NCI-H510A (cell line): ENCODE measurements at regions not wholly inside any gene's neighbourhood (a gene's known extent, or its start where the extent isn't known, plus 50 kb on each side); places are given as distances from the start of the nearest gene placed in this dataset.
"Not testable (repeated sequence)": the region's sequence is repeated elsewhere in the genome, so short reads cannot be mapped to it uniquely, and the experiment has no call there.

Experiments used
- DNase-seq: peaks from one replicate; lab custom pipeline; 2025; lab: John Stamatoyannopoulos, UW

DNA sequence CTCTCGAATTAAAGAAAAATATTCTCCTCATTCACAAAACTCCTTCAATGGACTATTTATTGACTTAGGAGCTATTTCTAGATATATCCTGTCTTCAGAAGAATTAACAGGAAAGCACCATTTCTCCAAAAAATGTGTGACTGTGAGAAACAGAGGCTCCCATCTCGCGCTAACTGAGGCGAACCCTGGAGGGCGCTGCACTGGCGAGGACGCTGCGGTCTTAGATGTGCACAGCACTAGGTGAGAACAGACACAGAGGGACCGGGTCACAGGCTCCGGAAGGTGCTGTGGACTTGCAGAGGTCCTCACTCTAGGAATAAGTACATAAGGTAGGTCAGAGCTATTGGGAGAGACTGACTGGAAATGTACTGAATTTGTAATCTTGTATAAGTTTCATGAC is 229.7 kb upstream of the SLC35G4 start:
- DNase-seq, result no peak

DNA sequence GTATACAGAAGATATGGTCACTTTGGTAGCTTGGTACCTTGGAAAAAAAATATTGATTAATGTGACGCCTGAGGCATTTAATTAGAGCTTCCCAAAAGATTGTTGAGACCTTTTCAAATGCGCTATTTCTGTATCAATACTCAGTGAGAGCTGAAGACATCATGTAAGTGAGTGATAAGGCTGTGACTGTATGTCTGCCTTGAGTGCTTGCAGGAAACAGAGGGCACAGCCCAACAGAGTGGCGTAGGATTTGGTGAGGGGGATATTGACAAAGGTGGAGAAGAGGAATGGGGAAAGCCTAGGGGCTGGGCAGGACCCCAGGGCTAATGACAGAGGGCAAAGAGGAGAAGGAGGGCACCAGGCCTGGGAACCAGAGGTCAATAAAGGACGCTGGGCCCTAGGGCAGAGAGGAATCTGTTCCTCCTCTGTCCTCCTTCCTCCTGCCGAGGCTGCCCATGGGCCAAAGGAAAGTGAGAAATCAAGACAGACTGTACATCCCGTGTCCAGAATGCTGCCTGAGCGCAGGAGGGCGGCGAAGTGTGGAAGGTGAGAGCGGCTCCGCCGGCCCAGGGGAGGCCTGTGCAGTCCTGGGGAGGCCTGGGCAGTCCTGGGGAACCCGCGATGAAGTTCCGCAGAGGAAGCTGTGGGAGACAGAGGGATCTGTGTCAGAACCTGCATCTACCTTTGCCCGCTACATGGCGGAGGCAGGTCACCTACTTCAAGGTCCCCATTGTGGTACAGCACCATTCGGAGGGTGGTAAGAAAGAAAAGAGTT is 228.6 kb upstream of the PIEZO2 start:
- DNase-seq, result no peak

DNA sequence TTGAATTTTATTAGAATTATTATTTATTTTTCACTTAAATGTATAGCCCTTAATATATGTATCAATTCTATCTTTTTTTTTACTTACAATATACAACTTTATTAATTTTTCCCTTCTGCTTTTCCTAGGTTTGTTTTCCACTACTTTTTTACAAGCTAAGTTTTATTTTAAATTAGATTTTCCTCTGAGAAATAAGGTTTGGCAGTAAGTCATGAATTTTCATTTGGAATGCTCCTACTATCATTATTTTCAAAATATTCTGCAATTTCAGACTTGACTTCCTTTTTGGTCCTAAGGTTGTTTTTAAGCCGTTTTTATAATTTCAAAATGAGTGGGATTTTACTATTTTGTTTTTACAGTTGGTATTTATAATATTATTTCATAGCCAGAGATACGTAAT is 222.8 kb upstream of the PIEZO2 start:
- DNase-seq, result no peak

DNA sequence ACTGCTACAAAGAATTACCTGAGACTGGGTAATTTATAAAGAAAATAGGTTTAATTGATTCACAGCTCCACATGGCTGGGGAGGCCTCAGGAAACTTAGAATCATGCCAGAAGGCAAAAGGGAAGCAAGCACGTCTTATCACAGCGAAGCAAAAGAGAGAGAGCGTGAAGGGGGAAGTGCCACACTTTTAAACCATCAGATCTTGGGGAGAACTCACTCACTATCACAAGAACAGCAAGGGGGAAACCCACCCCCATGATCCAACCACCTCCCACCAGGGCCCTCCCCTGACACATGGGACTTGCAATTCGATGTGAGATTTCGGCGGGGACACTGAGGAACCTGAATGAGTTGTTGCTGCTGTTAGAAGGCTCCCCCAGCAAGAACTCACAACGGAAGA is 220.2 kb upstream of the PIEZO2 start:
- no peak for DNase-seq

DNA sequence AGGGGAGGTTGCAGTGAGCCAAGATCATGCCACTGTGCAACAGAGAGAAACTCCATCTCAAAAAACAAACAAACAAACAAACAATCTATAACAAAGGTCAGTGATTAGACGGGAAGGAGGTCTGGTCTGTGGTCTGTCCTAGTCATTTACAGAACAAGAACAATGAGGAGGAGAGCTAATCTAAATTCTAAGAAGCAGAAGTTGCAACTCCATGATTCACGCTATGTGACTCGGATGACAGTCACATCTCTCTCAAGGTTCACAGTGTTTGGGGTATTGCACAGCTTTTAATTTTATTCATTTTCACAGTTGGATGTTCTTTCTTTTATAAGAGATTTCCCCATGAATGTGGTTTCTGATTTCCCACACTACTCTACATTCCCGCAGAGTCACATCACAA is 218.7 kb upstream of the PIEZO2 start:
- no peak for DNase-seq

DNA sequence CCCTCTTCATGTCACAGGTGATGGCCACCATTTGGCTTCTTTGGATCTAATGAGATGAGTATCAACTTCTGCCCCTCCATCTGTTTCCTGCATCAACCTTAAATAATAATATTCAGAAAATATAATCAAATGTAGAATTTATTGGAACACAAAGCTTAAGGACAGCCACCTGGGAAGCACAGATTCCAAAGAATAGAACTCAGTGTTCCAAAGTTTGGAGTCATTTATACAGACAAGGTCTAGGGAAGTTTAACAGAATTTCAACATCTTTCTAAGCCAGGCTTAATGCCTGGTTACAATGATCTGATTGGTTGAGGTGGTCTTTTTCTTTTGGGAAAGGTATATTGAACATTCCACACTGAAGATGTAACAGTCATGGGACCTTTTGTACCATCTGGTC is 218.0 kb upstream of the PIEZO2 start:
- DNase-seq, result no peak

DNA sequence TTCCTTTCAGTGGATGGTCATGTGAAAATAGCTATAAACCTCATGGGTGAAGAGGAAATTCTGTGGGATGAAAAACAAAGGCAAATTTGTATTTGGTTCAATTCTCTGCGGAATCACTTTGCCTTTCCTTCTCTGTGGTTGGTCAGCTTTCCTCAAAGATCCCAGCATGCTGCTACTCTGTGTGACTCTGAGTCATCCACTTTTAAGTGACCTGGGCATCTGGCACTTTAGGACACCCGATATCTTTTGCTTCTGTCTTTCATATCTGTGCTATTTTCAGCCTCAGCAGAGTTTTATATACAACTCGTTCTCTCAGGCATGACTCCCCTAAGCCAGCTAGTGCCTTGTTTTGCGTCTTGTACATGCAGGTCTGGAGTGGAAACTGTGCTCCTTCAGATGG is 217.0 kb upstream of the PIEZO2 start:
- DNase-seq, result peak; percentile 30

DNA sequence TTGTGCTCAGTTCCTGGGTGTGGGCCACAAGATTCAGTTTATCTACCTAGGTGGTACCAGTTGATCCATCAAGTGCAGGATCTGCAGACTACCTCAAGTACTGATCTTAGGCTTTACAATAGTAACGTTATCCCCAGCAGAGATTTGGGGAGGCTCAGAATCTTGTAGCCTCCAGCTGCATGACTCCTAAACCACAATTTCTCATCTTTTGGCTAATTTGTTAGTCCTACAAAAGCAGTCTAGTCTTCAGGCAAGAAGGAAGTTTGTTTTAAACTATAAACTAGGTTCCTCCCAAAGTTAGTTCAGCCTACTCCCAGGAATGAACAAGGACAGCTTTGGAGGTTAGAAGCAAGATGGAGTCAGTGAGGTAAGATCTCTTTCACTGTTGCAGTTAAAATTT is 213.5 kb upstream of the PIEZO2 start:
- no peak for DNase-seq

DNA sequence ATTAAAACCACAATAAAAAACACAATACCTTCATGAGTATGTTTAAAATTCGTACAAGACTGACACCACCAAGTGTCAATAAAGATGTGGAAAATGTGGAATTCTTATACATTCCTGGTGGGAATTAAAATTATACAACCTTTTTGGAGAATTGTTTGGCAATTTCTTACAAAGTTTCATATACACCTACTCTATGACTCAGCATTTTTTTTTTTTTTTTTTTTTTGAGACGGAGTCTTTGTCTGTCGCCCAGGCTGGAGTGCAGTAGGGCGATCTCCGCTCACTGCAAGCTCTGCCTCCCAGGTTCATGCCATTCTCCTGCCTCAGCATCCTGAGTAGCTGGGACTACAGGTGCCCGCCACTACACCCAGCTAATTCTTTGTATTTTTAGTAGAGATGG is 212.5 kb upstream of the PIEZO2 start:
- not testable (repeated sequence) for DNase-seq

DNA sequence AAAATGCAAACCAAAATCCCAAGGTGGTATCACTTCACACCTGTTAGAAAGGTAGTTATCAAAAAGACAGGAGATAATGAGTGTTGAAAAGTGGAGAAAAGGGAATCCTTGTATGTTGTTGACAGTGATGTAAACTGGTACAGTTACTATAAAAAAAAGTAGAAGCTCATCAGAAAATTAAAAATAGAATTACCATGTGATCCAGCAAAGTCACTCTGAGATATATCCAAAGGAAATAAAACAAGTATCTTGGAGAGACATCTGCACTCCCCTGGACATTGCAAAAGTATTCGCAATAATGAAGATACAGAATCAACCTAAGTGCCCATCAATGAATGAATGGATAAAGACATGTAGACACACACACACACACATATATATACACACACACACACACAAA is 208.3 kb upstream of the PIEZO2 start:
- no peak for DNase-seq

DNA sequence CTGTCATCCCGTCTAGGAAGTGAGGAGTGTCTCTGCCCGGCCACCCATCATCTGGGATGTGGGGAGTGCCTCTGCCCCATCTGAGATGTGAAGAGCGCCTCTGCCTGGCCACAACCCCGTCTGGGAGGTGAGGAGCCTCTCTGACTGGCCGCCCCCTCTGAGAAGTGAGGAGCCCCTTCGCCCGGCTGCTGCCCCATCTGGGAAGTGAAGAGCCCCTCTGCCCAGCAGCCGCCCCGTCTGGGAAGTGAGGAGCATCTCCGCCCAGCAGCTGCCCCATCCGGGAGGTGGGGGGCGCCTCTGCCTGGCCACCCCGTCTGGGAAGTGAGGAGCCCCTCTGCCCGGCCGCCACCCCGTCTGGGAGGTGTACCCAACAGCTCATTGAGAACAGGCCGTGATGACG is 195.2 kb upstream of the PIEZO2 start:
- DNase-seq, result not testable (repeated sequence)

DNA sequence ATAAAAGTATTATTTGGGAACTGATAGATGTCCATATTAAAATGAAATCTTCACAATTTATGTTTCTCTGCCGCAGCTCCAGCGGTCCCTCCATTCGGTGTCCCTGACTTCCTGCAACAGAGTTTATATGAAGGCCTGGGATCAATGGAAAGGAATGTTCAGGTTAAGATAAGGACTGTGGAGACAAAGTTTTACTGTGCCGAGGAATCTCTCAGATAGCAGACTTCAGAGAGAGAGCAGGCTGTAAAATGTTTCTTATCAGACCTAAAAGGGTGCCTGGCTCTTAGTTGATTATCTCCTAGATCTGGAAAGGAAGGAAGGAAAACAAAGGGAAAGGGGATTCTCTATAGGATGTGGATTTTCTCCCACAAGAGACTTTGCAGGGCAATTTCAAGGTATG is 193.7 kb upstream of the PIEZO2 start:
- DNase-seq, result no peak

DNA sequence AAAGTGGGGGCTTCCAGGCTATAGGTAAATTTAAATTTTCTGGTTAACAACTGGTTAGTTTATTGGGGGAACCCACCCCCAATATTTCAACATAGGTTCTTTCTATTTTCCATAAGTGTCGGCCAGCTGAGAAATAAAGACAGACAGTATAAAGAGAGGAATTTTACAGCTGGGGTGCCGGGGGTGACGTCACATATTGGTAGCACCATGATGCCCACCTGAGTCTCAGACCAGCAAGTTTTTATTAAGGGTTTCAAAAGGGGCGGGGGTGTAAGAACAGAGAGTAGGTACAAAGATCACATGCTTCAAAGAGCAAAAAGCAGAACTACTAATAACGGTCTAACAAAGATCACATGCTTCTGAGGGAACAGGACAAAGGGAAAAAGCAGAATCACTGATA is 192.7 kb upstream of the PIEZO2 start:
- DNase-seq, result not testable (repeated sequence)

DNA sequence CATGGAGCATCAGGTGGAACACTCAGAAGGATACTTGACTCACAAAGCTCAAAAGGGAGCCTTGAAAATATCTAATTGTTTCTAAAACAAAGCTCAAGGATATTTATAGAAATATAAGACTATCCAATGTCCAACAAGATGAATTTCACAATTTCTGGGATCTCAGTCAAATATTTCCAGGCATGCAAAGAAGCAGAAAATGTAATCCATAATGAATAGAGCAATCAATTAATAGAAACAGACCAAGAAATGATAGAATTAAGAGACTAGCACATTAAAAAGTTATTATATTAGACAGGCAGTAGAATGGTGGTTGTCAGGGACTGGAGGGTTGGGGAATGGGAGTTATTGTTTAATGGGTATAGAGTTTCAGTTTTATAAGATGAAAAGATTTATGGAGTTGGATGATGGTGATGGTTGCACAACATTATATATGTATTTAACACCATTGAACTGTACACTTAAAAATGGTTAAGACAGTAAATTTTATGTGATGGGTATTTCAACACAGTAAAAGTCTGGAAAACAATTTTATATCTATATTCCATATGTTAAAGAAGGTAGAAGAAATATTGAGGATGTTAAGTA is 189.9 kb upstream of the PIEZO2 start:
- DNase-seq, result no peak

DNA sequence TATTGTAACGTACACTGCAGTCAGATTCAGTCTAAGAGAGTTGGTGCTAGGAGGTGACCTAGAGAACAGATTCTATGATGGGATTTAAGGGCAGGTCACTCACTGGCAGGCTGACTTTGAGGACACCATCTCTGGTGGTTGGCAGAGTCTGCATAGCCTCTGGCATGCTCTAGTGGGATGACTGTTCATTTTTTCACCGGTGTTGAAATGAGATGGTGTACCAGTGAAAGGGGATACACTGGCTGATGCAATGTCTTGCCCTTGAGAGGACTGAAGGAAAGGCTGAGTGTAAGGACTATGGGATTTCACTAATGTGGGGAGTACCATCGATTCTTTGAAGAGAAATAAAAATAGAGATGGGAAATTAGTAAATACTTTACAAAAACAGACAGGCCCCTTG is 186.9 kb upstream of the PIEZO2 start:
- DNase-seq, result no peak

DNA sequence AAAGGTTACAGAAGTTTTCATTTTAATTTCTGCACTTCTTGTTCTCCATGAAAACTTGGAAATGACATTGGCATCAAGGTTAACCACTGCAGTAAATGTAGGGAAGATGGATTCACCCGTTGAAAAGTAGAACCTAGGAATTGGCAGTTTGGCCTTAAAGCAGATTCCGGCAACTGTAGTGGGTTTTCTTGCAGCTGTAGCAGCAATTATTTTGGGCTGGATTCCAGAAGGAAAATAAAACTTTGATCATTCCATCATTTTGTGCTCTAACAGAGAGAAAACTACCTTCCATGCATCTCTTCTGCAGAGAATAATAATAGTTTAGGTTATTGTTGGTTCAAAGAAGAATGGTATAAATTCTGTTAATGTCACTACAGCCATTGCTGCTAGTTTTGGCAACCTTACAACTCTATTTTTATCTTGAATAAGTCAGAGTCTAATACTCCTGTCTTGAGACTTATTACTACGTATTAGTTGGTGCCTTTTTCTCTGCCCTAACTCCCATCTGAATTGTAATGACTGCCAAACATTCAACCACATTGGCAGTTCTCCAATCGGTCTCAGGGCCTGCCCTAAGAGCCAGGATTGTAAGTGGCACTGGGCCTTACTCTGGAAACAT is 178.1 kb upstream of the PIEZO2 start:
- DNase-seq, result no peak

DNA sequence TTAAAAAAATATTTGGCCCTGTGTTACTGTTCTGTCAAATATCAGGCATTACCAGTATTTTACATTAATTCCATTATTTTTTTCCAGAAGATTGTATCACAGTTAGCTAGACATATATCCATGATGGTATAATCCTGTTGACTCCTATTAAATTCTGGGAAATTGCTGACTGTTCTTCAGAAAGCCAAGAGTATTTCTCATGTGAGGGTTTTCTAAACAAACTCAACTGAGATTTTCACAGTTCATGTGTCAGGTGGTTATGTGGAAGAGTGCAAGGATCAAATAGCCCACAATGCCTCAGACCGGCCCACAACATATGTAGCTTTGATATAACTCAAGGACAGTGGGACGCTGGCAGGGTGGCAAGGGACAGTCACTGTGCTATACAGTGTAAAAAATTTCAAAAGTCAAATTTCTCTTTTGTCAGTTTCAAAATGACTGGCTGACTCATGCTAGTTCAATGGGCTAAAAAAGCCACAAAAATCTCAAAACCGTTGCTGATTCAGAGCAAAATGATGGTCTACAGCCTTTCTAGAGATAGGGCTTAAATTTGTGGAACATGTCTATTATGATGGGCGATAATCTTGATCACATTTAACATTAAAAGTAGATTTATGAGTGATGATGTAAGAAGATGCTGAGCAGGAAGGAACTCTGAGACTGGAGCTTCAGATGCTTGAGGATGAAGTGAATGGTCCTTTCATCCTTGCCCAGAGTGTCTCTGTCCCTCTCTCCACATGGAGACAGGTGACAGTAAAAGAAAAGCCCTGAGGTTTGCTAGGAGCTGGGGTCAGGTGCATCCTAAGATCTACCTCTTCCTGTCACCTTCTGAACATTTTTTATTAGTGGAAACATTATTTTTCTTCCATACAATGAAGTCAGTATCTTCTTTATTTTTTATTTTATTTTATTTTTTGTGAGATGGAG is 175.8 kb upstream of the PIEZO2 start:
- DNase-seq, result no peak

DNA sequence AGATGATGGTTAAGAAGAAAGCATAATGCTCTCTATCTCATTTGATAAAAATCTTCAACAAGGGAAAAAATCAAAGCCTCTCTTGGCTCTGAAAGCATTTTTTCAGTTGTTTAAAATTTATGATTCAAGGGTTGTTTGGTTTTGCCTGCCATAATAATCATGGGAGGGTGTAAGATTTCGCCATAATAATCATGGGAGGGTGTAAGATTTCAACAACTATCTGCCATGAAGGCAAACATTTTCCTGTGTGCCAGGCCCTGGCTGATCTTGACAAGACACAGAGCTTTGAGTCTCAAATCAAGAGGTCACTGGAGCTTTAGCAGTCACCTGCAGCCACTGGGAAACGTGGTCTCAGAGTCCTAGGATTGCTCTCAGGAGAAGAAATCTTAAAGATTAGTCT is 175.1 kb upstream of the PIEZO2 start:
- no peak for DNase-seq

DNA sequence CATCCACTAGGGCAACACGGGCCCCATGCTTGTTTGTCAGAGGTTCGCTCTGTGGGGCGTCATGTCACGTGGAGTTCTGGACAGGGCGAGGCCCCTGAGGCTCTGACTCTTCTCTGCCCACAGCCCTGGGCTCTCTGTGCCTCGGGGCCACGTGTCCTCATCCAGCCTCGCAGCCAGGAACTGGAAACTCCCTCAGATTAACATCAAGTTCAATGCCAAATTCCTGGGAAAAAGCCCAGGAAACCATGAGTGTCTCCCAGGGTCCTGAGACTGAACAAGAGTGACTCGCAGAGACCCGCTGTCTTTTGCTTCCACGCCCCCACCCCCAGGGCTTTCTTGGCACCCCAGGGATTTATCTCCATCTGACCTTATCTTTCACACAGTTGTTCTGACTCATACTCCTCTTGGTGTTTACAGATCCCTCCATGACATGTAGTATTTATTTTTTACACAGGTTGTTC is 174.0 kb upstream of the PIEZO2 start:
- no peak for DNase-seq

DNA sequence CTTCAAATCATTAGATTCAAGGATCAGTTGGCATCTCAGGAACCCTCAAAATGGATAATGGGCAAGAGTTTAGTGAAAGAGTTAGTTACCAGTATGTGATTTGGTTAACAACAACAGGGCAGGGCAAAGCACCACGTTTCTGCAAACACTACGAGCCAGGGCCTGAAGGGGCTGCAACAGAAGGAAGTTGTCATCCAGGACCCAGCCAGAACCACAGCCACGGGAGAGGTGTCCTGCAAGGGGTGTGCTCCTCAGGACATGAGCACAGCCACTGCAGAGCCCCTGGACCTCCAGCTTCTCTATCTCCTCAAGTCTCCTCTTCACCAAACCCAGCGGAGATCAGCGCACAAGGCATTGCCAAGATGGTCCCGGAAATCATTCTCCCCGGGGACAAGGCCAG is 173.3 kb upstream of the PIEZO2 start:
- DNase-seq, result no peak

DNA sequence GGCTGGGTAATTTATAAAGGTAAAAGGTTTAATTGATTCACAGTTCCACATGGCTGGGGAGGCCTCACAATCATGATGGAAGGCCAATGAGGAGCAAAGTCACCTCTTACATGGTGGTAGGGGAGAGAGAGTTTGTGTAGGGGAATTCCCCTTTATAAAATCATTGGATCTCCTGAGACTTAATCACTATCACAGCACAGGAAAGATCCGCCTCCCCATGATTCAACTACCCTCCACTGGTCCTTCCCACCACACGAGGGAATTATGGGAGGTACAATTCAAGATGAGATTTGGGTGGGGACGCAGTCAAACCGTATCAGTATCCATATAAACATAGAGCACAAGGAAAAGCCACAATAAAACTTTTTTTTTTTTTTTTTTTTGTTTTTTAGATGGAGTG is 172.6 kb upstream of the PIEZO2 start:
- DNase-seq, result no peak

DNA sequence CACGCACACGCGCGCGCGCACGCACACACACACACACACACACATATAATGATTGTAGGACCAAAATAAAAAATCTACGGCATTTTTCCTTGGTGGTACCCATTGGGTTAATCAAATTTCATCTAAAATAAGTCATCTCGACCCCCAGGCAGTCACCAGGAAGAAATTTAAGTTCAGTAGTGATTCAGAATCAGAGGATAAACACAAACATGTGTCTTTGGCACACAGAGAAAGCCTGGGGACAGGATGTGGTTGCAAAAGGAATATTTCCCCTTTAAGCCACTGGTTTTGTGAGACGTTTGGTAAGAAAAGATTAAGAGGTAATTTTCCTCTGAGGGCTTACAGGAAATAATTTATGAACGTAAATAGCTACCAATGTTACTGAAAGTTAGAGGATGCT is 171.6 kb upstream of the PIEZO2 start:
- DNase-seq, result no peak
